ENCODE measurements at regions not wholly inside any gene's neighbourhood (a gene's known extent, or its start where the extent isn't known, plus 50 kb on each side); places are given as distances from the start of the nearest gene placed in this dataset.

GRCh38 chr21:31447505-31447904 lies 103.4 kb upstream of the TIAM1 start:
- TF ChIP-seq SP1 (IDR thresholded peaks at IDR 0.05), result no peak
- TF ChIP-seq ELF4 (IDR thresholded peaks at IDR 0.05), result no peak
- no peak for TF ChIP-seq BHLHE40 (IDR thresholded peaks at IDR 0.05; ENCODE audit: borderline replicate concordance)
- TF ChIP-seq NFRKB (IDR thresholded peaks at IDR 0.05), result no peak
- TF ChIP-seq FOXA1 (IDR thresholded peaks at IDR 0.05), result no peak
- no peak for TF ChIP-seq L3MBTL2 (conservative IDR thresholded peaks at IDR 0.05)
- TF ChIP-seq FOXM1 (IDR thresholded peaks at IDR 0.05; ENCODE audit: borderline replicate concordance), result no peak
- no peak for TF ChIP-seq FOXK2 (IDR thresholded peaks at IDR 0.05)
- no peak for TF ChIP-seq CTBP1 (IDR thresholded peaks at IDR 0.05; ENCODE audit: borderline replicate concordance)
- no peak for TF ChIP-seq TARDBP (IDR thresholded peaks at IDR 0.05)
- TF ChIP-seq, protein P1, sequence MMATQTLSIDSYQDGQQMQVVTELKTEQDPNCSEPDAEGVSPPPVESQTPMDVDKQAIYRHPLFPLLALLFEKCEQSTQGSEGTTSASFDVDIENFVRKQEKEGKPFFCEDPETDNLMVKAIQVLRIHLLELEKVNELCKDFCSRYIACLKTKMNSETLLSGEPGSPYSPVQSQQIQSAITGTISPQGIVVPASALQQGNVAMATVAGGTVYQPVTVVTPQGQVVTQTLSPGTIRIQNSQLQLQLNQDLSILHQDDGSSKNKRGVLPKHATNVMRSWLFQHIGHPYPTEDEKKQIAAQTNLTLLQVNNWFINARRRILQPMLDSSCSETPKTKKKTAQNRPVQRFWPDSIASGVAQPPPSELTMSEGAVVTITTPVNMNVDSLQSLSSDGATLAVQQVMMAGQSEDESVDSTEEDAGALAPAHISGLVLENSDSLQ (IDR thresholded peaks at IDR 0.05), result no peak

Measured in HEK293T (cell line).